GM12892 (cell line): ENCODE measurements at regions not wholly inside any gene's neighbourhood (a gene's known extent, or its start where the extent isn't known, plus 50 kb on each side); places are given as distances from the start of the nearest gene placed in this dataset.

ENCODE experiments used
- POLR2A ChIP-seq: IDR thresholded peaks from 2 replicates; pipeline ENCODE4 v1.6.1; 2011; ENCODE audit warnings: low read depth, low read length, control low read depth
- TAF1 ChIP-seq: IDR thresholded peaks from 2 replicates; pipeline ENCODE4 v1.6.1; 2011; ENCODE audit warnings: low read depth, mild to moderate bottlenecking, control low read depth, low read length, borderline replicate concordance

DNA sequence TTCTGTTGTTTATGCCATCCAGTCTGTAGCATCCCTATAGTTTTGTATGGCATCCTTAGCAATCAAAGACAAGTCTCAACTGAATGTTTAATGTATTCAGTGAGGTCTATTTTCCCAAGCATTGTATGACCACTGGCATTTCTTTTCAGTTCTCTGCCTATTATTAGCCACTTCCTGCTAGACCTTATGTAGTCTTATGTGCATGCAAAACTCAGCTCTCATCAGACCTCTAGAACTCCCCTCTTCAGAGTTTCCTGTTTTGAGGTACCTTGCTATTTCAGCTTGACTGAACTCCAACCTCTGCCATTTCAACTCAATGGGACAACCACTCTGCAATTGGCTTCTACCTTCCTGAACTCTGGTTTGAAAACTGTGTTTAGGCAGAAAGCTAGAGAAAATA lies 113.2 kb downstream of the SLC25A46 start:
- TF ChIP-seq TAF1 (no peak), POLR2A (no peak)
